ENCODE measurements at regions not wholly inside any gene's neighbourhood (a gene's known extent, or its start where the extent isn't known, plus 50 kb on each side); places are given as distances from the start of the nearest gene placed in this dataset.
A peak's percentile ranks its signal among the peaks of the same experiment; 100 is the strongest.

DNA sequence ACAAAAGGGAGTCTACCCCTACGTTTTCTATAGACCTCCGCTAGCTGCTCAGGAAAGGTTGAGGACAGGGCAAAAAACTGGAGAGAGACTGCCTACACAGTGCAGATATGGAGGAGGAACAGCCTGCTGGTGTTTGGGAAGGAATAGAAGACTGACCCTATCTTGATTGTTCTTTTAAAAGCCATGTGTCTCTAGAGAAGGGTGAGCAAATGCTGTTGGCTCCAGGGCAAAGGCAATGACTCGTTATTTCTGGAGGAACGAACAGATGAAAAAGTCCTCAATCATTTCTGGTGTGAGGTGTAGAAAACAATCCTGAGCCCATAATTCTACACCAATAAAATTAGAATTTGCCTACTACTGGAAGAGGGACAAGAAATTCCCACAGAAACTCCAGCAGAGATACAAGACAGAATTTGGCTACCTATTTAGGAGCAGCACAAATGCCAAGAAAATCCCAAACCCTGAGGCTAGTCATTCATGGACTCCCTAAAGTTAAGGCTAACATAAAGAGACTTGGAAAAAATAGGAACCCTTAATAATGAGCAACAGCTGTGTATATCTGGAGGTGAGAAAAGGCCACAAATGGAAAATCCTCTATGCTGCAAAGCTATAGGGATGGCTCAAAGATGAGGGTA lies 1206.3 kb upstream of the CNTN5 start:
- DNase-seq, result no peak

DNA sequence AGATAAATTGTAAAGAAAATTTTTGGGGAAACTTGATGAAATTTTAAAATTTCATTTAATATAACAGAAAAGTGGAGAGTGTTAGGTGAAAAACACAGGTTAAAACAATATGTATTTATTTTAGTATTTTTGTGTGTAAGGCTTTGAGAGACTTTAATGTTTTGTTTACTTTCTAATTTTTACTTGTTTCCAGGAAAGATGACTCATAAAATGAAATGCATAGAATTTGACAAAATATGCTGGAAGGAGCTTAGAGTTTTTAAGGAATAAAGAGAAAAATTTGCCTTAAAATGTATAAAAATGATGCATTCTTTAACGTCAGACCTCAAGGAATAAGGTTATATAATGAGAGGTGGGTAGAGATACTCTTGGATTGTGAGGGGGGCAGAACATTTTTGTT lies 1205.1 kb upstream of the CNTN5 start:
- no peak for DNase-seq

DNA sequence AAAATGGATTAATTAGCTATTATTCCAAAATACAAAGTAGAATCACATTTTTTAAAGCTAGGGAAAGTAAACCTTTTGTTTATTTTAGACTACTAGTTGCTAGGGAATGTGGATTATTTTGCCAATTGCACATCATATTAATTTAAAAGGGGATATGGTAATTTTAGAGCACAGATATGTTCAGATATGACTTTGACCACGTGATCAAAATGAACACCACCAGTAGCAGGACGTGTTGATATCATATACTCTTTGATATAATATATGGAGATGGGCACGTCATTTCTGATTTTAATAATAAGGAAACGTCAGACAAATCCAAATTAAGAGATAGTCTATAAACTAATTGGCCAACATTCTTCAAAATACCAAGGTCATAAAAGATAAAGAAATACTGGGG lies 1188.3 kb upstream of the CNTN5 start:
- no peak for DNase-seq

DNA sequence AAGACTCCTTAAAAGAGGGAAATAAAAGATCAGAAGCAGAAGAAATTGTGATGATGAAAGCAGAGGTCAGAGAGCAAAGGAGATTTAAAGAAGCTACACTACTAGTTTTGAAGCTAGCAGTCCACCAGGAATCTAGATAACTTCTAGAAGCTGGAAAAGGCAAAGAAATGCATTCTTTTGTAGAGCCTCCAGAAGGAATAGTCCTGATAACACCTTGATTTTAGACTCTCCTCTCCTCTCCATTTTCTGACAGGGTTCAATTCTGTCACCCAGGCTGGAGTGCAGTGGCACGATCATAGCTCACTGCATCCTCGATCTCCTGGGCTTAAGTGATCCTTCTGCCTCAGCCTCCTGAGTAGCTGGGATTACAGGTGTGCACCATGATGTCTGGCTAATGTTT lies 1187.3 kb upstream of the CNTN5 start:
- no peak for DNase-seq

DNA sequence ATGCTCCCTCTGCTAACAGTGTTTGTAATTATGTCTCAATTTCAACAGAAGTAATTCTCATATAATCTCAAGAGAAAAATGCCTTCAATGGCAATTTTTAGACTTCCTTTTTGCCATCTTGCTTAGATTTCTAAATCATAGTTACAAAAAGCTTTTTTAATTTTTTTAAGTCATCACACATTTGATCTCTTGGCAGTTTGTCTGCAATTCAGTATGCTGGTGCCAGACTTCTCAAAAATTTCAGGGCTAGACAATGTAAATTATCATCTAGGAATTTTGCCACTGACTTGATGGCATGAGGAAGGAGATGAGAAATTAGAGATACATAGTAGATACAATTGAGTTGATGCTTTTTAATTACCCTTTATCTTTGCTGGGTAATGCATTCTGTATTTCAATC lies 1176.7 kb upstream of the CNTN5 start:
- no peak for DNase-seq

DNA sequence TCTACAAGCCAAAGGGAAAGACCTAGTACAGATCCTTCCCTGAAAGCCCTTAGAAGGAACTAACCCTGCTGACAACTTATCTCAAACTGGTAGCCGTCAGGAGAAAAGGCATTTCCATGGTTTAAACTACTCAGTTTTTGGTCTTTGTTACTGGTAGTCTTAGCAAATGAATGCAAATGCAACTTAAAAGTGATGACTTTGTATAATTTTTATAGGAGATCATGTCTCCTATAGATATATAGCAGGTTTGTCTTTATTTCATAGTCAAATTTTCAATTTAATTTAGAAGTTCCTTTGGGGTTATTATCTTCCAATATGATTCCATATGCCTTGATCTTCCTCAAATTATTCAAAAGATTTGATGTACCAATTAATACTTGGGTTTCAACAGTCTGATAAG lies 1173.0 kb upstream of the CNTN5 start:
- no peak for DNase-seq

DNA sequence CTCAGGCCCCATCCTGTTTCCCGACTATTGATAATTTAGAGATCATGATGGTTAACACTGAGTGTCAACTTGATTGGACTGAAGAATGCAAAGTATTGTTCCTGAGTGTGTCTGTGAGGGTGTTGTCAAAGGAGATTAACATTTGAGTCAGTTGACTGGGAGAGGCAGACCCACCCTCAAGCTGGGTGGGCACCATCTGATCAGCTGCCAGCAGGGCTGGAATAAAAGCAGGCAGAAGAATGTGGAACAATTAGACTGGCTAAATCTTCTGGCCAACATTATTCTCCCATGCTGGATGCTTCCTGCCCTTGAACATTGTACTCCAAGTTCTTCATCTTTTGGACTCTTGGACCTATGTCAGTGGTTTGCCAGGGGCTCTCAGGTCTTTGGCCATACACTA lies 1170.0 kb upstream of the CNTN5 start:
- peak; percentile 58 for DNase-seq

DNA sequence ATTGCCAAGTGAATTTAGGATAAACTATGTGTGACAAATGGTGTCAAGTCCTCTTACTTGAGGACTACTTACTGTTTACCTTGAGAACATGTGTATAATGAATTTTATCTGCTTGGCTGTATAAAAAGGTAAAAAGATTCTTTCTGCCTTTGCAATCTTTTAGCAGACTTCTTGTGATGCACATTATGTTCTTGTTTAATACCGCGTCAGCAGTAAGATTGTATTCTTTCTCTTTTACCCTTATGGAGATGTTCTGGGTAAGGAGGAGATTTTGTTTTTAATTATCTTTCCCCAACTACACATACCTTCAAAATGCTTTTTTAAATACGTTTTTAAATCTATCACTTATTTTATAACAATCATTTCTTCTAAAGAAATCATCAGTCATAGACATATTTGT lies 1166.4 kb upstream of the CNTN5 start:
- DNase-seq, result no peak

DNA sequence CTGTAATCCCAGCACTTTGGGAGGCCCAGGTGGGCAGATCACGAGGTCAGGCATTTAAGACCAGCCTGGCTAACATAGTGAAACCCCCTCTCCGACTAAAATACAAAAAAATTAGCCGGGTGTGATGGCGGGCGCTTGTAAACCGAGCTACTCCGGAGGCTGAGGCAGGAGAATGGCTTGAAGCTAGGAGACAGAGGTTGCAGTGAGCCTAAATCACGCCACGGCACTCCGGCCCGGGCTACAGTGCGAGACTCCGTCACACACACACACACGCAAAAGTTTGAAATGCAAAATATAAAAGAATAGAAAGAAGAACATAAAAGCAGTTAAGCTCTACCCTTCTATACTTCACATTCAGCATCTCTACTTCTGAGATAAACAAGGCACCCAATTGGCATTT lies 1165.9 kb upstream of the CNTN5 start:
- DNase-seq, result no peak

DNA sequence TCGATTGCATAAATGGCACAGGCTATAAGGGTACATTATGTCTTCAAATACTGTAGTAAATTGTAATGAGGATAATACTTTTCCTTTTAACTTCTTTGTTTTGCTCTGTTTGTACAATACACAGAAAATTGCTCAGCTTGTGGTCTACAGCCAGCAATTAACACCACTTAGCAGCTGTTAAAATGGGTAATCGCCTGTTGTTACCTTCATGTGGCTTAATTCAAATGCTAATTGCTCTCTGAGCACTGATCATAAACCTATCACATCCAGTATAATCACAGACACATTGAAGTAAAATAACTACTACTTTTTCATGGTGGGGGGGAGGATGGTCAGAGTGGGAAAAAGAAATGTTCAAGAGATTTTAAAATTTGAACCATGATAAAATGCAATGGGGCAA lies 1164.1 kb upstream of the CNTN5 start:
- no peak for DNase-seq

DNA sequence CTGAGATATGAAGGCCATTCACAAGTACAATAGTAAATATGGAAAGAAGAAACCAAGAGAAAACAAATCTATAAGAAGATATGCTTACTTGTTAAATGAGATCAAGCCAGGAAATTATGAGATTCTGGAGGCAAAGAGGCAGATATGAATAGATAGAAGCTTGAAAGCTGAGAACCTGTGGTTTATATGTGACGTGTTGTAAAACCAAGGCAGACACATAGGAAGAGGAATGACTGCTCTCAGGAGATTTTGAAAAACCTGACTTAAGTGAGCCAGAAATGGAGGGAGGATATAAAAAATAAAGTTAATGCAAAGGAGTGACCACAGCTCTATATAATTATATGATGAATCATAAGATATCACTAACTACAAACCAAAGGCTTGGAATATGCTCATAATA lies 1160.5 kb upstream of the CNTN5 start:
- no peak for DNase-seq

DNA sequence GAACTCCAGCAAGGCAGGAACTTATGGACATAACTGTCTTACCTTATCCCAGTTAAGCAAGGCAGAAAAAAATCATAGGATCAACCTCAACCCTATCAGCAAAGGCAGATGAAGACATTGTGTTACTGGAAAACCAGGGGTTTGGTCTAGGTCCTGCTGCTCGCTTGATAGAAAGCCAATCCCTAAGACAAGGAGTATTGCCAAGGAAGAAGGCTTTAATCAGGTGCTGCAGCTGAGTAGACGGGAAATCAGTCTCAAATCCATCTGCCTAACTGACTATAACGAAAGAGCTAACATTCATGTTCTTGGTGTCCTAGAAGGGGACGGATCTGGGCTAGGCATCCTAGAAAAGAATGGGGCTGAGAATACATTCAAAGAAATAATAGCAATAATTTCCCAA lies 1158.7 kb upstream of the CNTN5 start:
- no peak for DNase-seq

DNA sequence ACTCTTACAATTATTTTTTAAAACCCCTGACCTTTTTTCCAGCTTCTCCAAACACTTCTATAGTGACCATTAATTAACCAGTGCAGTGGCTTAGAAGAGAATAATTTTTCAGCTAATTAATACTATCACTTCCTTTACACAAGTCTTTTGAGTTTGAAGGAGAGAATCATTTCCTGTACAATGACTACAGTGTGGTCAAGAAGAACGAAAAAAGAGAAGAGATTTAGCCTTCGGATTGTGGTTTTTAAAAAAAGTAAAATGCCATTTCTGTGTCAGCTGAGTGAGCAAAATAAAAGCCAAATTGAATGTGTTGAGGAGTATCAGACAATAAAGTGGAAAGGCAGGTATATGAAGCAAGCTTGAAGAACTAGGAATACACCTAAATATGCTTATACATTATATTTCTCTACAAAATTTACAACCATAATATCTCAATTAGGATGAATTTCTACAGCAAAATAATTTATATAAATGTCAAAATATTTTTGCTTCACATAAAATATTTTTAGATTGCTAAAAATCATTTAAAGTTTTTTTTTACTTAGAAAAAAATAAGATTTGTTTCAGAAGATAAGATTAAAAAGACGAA lies 1155.2 kb upstream of the CNTN5 start:
- DNase-seq, result no peak

DNA sequence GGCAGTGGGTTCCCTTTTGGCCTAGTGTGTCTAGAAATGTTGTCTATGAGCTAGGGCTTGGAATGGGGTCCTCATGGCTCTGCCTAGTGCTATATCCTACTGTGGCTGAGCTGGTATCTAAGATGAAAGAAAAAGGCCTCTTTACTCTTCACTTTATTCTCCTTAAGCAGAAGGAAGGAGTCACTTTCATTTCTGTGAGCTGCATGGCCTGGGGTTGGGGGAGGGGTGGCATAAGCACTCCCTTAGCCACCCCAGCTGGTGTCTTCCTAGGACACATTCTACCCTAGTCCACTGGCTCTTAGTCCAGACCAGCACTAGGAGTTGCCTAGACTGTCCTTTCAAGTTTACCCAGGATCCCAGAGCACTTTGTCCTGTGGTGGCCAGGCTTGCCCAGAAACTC lies 1148.9 kb upstream of the CNTN5 start:
- no peak for DNase-seq

DNA sequence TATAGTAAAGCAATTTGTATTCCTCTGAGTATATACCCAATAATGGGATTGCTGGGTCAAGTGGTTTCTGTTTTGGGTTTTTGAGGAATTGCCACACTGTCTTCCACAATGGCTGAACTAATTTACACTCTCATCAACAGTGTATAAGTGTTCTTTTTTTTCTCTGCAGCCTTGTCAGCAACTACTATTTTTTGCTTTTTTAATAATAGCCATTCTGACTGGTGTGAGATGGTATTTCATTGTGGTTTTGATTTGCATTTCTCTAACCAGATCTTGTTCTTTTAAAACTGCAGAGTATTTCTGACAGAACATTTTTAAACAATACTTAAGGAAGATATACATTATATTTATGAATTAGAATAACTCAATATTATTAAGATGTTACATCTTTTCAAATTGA lies 1140.5 kb upstream of the CNTN5 start:
- DNase-seq, result no peak

DNA sequence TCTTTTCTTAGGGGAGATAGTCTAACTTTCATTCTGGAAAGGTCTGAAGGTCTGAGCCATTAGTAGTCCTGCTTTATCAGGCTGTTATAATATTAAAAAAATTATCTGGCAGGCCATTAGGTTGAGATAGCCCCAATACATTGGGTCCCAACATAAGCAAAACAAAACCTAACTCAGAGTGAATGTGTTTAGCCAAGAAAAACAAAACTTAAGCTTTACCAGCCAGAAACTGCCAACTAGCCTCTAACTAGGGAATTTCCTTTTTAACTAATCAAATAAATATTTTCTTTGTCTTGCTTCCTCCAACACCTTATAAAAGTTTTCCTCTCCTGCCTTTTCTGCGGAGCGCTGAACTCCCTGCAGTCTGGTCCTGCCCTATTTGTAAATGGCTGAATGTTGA lies 1137.7 kb upstream of the CNTN5 start:
- no peak for DNase-seq

DNA sequence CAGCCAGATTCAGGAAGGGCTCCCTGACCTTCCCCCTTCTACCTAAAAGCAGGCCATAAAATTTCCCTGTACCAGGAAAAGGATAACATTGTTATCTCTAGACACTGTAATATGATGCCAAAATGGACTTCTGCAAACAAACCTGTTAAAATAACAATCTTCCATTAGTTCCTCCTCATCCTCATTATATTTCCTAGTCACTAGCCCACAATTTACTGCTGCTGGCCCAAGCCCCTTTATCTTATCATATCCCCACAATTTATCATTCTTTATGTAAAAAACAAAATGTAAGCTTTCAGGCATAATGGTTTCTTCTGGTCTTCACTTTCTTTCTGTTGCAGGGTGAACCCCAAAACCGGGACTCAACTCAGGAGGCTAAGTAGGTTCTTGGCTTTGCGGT lies 1132.1 kb upstream of the CNTN5 start:
- DNase-seq, result no peak

DNA sequence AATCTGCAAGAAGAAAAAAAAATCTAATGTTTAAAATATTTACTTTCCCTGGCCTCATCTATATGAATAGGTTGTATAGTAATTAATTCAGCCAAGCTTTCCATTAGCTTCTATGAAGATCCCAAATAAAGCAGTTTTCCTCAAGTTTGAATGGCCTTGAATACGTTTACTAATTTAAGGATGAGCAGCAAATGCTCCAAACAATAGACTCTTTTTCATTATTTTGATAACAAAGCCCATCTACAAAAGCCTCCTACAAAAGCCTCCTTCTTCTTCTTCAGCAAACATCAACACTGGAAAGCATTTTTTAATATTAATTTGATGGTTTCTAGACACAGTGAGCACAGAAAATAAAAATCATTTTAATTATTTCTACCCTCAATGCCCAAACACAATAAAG lies 1130.3 kb upstream of the CNTN5 start:
- DNase-seq, result peak; percentile 30

DNA sequence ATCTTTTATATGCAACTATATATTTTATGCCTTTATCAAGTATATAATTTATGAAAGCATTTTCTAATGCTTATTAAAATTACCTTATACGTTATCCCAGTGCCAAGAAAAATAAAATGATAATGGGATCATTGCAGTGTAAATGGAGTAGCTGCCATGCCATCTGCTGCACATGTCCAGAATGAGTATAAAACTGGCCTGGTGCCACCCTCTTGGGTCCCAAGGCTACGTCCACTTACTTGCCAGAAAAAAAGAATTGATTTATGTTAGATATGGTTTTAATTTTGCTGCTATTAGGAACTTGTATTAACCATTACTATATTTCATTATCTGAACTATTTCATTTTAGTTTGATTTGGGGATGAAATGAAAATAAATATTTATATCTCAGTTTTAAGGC lies 1127.1 kb upstream of the CNTN5 start:
- DNase-seq, result no peak

DNA sequence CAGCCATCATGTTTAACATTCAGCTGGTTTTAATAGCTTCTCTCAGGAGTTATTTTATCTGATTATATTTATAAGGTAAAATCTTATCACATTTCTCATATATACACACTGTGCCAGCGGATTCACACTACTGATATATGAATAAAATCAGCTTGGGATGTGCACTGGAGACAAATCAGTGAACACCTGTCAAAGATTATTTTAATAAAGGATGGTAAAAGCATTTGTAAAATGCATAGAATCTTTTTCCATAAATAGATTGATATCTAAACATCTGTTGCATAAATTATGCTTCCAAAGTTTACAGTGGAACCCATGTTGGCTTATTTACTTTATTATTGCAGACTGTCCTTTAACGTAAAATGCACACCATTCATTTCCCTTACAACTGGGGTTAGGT lies 1125.8 kb upstream of the CNTN5 start:
- no peak for DNase-seq

DNA sequence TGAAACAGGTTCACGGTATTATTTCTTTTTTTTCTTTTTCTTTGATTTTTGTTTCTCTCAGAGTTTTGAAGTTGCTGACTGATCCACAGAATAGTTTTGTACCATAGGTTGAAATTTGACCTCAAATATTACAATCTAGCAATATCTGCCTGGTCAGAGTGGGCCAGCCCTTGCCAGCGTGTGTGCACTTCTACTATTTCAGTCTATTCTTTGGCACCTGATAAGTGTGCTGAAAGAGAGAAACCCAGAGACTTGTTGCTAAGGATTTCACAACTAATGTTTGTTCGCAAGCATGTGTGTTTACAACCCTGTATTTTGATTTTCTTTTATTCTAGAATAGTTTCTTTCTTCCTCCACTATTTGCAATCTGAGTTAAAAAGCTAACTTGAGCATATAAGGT lies 1125.2 kb upstream of the CNTN5 start:
- no peak for DNase-seq

DNA sequence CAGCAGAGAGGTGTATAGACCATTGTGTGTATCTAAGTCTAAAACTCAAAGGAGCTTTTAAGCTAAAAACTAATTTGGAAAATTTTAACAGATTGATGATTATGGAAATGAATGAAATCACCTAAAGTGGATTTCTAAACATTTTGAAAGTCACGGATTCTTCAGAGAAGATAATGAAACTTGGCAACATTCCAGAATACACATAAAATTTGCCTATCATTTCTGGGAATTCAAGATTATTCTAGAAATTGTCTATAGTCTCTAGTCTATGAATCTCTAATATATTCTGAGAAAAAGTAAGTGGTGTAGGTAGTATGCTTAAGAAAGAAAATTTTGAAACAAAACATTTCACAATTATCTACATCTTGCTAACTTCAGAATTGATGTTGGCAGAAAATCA lies 1117.9 kb upstream of the CNTN5 start:
- no peak for DNase-seq

DNA sequence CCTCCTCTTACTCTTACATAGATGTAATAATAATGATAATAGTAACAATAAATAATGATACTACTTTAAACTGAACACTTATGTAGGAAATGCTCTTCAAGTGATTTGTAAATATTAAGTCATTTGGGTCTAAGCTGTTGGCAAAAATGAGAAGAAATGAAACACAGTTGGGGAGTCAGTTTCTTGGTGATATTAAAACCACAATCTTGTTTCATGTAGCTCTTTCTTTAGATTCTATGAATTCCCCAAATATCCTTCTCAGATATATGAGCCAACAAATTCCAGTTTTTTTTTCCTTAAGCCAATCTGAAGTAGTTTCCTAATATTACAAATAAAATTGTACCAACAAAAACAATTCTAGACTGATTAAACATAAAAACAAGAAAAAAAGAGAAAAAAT lies 1115.6 kb upstream of the CNTN5 start:
- no peak for DNase-seq

DNA sequence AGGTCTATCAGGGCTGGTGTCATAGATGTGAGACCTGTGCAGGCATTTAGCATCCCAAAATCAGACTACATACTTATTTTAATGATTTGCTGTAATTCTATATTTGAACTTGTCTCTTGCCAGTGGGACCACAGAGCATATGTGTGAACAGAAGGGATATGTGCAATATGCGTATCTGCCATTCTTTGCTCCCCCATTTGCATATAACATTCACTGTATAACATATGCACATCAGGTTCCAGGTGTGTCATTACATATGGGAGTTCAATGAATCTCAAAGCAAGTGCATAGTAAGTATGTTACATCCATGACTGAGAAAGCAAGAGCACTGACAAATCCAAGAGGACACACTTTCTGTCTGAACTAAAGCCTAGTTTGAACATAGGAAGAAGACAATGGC lies 1115.1 kb upstream of the CNTN5 start:
- no peak for DNase-seq

DNA sequence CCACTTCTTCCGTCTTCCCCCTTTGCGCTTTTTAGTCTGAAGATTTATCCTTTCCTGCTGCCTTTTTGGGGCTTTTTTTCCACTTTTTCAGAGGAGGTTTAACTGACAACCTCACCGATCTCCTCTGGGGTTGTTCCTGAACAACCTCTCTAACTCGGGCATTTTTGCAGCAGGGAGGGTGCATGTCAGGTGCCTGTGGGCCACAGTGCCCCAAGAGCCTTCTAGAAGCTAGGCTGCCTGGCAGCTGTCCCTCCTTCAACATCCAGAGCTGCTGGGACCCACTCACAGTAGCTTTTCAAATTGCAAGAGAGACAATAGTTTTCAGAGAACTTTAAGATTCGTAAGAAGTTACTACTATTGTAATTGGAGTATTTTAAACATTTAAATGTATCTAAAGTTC lies 1112.4 kb upstream of the CNTN5 start:
- no peak for DNase-seq
